ENCODE measurements at regions not wholly inside any gene's neighbourhood (a gene's known extent, or its start where the extent isn't known, plus 50 kb on each side); places are given as distances from the start of the nearest gene placed in this dataset.

GRCh38 chr1:185536165-185536920 lies 197.8 kb upstream of the HMCN1 start:
- Mint-ChIP-seq H3K9me3 (peaks cover 4% of the 10 kb centered on the region), H3K27ac (no peak overlapping the region), H3K27me3 (ENCODE audit: low read depth) (no peaks in the 10 kb centered on the region), H3K36me3 (no peaks in the 10 kb centered on the region), H3K4me1 (peaks cover 12% of the 10 kb centered on the region), H3K4me3 (no peak overlapping the region)
- DNase-seq (ENCODE audit: low spot score in 2 of 2, unreplicated experiment in 2 of 2) = no peak
- no peak for TF ChIP-seq CTCF (IDR thresholded peaks at IDR 0.05; ENCODE audit: unreplicated experiment)

GRCh38 chr1:185535621-185536020 lies 198.6 kb upstream of the HMCN1 start:
- TF ChIP-seq CTCF (IDR thresholded peaks at IDR 0.05; ENCODE audit: unreplicated experiment) = no peak
- Mint-ChIP-seq H3K27ac (no peak overlapping the region), H3K4me3 (no peak overlapping the region), H3K36me3 (no peaks in the 10 kb centered on the region), H3K4me1 (peaks cover 5% of the 10 kb centered on the region), H3K27me3 (ENCODE audit: low read depth) (no peaks in the 10 kb centered on the region), H3K9me3 (peaks cover 4% of the 10 kb centered on the region)
- DNase-seq (ENCODE audit: low spot score in 2 of 2, unreplicated experiment in 2 of 2) = no peak

- DNase-seq (ENCODE audit: low spot score in 2 of 2, unreplicated experiment in 2 of 2) = no peak
- Mint-ChIP-seq H3K4me1 (peaks cover 9% of the 10 kb centered on the region), H3K36me3 (no peaks in the 10 kb centered on the region), H3K27me3 (ENCODE audit: low read depth) (no peaks in the 10 kb centered on the region), H3K9me3 (peaks cover 4% of the 10 kb centered on the region), H3K4me3 (no peak overlapping the region), H3K27ac (no peak overlapping the region)
- TF ChIP-seq CTCF (IDR thresholded peaks at IDR 0.05; ENCODE audit: unreplicated experiment) = no peak
These were observed 199.4 kb upstream of the HMCN1 start for GRCh38 chr1:185534801-185535200.

GRCh38 chr1:185533596-185533995 lies 200.6 kb upstream of the HMCN1 start:
- H3K27ac Mint-ChIP-seq = no peak overlapping the region
- H3K9me3 Mint-ChIP-seq = peaks cover 4% of the 10 kb centered on the region
- H3K27me3 Mint-ChIP-seq (ENCODE audit: low read depth) = no peaks in the 10 kb centered on the region
- TF ChIP-seq CTCF (IDR thresholded peaks at IDR 0.05; ENCODE audit: unreplicated experiment) = no peak
- peaks cover 10% of the 10 kb centered on the region for H3K4me1 Mint-ChIP-seq
- no peak for DNase-seq (ENCODE audit: low spot score in 2 of 2, unreplicated experiment in 2 of 2)
- no peaks in the 10 kb centered on the region for H3K36me3 Mint-ChIP-seq
- H3K4me3 Mint-ChIP-seq = no peak overlapping the region

GRCh38 chr1:185532856-185533255 lies 201.3 kb upstream of the HMCN1 start:
- DNase-seq (ENCODE audit: low spot score in 2 of 2, unreplicated experiment in 2 of 2) = no peak
- Mint-ChIP-seq H3K4me1 (peaks cover 10% of the 10 kb centered on the region), H3K27me3 (ENCODE audit: low read depth) (no peaks in the 10 kb centered on the region), H3K27ac (peak overlapping the region; percentile 32), H3K9me3 (peaks cover 4% of the 10 kb centered on the region), H3K4me3 (no peak overlapping the region), H3K36me3 (no peaks in the 10 kb centered on the region)
- no peak for TF ChIP-seq CTCF (IDR thresholded peaks at IDR 0.05; ENCODE audit: unreplicated experiment)
